Liver (tissue), 8 donors: ENCODE measurements at regions not wholly inside any gene's neighbourhood (a gene's known extent, or its start where the extent isn't known, plus 50 kb on each side); places are given as distances from the start of the nearest gene placed in this dataset.

Experiments
- DNase-seq: peaks from one replicate; pipeline ENCODE4 v3.0.0-alpha.2; 2017; ENCODE audit warnings: low spot score
- H3K27ac ChIP-seq, 2 donors: one replicate each; pipeline ENCODE4 v1.7.0; 2013; ENCODE audit warnings: inconsistent platforms in 2 of 2, low read length in 2 of 2, control low read depth in 1 of 2, low read depth in 1 of 2, mild to moderate bottlenecking in 1 of 2
- H3K27me3 ChIP-seq, 4 donors: one replicate each; pipeline versions ENCODE4 v1.6.1 to v1.7.0; 2013; ENCODE audit warnings: low read length in 3 of 4, inconsistent platforms in 1 of 4, mild to moderate bottlenecking in 1 of 4, moderate library complexity in 1 of 4; ENCODE audit not compliant: control insufficient read depth in 4 of 4, insufficient read depth in 4 of 4
- H3K36me3 ChIP-seq, 4 donors: one replicate each; pipeline versions ENCODE4 v1.6.1 to v1.7.0; 2013; ENCODE audit warnings: low read length in 3 of 4, mild to moderate bottlenecking in 3 of 4, low read depth in 1 of 4, moderate library complexity in 1 of 4; ENCODE audit not compliant: control insufficient read depth in 4 of 4, insufficient read depth in 3 of 4
- H3K4me1 ChIP-seq, 4 donors: one replicate each; pipeline versions ENCODE4 v1.6.1 to v1.7.0; 2013; ENCODE audit warnings: low read length in 3 of 4, mild to moderate bottlenecking in 3 of 4, moderate library complexity in 1 of 4; ENCODE audit not compliant: control insufficient read depth in 4 of 4, insufficient read depth in 4 of 4
- H3K4me3 ChIP-seq, 3 donors: one replicate each; pipeline versions ENCODE4 v1.6.1 to v1.7.0; 2013; ENCODE audit warnings: low read length in 3 of 3, control low read depth in 1 of 3, low read depth in 1 of 3, mild to moderate bottlenecking in 1 of 3
- H3K9ac ChIP-seq, 2 donors: one replicate each; pipeline ENCODE4 v1.7.0; 2013; ENCODE audit warnings: low read length in 2 of 2, mild to moderate bottlenecking in 2 of 2, moderate library complexity in 2 of 2, control low read depth in 1 of 2, low read depth in 1 of 2
- H3K9me3 ChIP-seq, 4 donors: one replicate each; pipeline versions ENCODE4 v1.6.1 to v1.7.0; 2013; ENCODE audit warnings: low read length in 3 of 4; ENCODE audit not compliant: control insufficient read depth in 4 of 4
- ATF3 ChIP-seq: IDR thresholded peaks from 2 replicates; pipeline ENCODE4 v1.6.1; 2016; ENCODE audit warnings: antibody characterized with exemption
- CTCF ChIP-seq: fragments of 150-350 bp; IDR thresholded peaks from 2 replicates; pipeline ENCODE4 v1.5.1; 2017; ENCODE audit warnings: improper control_type of control experiment, low read depth, low read length; ENCODE audit not compliant: missing input control
- EGR1 ChIP-seq, 2 donors: IDR thresholded peaks; 2 replicates each; pipeline ENCODE4 v1.6.1; 2016 to 2018; ENCODE audit warnings: antibody characterized with exemption in 2 of 2, low read depth in 2 of 2
- FOXA1 ChIP-seq: IDR thresholded peaks from 2 replicates; pipeline ENCODE4 v1.6.1; 2016; ENCODE audit warnings: antibody characterized with exemption
- FOXA2 ChIP-seq: IDR thresholded peaks from 2 replicates; pipeline ENCODE4 v1.6.1; 2016; ENCODE audit warnings: antibody characterized with exemption
- GABPA ChIP-seq, 2 donors: IDR thresholded peaks in 1 of 2; conservative IDR thresholded peaks in 1 of 2; 2 replicates each; pipeline ENCODE4 v1.6.1; 2016; ENCODE audit warnings: antibody characterized with exemption in 2 of 2, mild to moderate bottlenecking in 1 of 2, moderate library complexity in 1 of 2
- HNF4A ChIP-seq, 2 donors: conservative IDR thresholded peaks; 2 replicates each; pipeline ENCODE4 v1.6.1; 2016; ENCODE audit warnings: antibody characterized with exemption in 2 of 2, mild to moderate bottlenecking in 2 of 2
- HNF4G ChIP-seq: IDR thresholded peaks from 2 replicates; pipeline ENCODE4 v1.6.1; 2016; ENCODE audit warnings: antibody characterized with exemption
- JUND ChIP-seq, 2 donors: IDR thresholded peaks; 2 replicates each; pipeline ENCODE4 v1.6.1; 2016; ENCODE audit warnings: antibody characterized with exemption in 2 of 2
- MAX ChIP-seq: IDR thresholded peaks from 2 replicates; pipeline ENCODE4 v1.6.1; 2016; ENCODE audit warnings: antibody characterized with exemption
- NR2F2 ChIP-seq: IDR thresholded peaks from 2 replicates; pipeline ENCODE4 v1.6.1; 2016; ENCODE audit warnings: antibody characterized with exemption
- RAD21 ChIP-seq, 2 donors: IDR thresholded peaks; 2 replicates each; pipeline ENCODE4 v1.6.1; 2016; ENCODE audit warnings: antibody characterized with exemption in 2 of 2, mild to moderate bottlenecking in 2 of 2
- REST ChIP-seq: IDR thresholded peaks from 2 replicates; pipeline ENCODE4 v1.6.1; 2016; ENCODE audit warnings: antibody characterized with exemption, mild to moderate bottlenecking
- RXRA ChIP-seq, 2 donors: IDR thresholded peaks; 2 replicates each; pipeline ENCODE4 v1.6.1; 2017 to 2018; ENCODE audit warnings: antibody characterized with exemption in 2 of 2, mild to moderate bottlenecking in 1 of 2
- SP1 ChIP-seq: IDR thresholded peaks from 2 replicates; pipeline ENCODE4 v1.6.1; 2018; ENCODE audit warnings: antibody characterized with exemption, mild to moderate bottlenecking
- TAF1 ChIP-seq: conservative IDR thresholded peaks from 2 replicates; pipeline ENCODE4 v1.6.1; 2016; ENCODE audit warnings: antibody characterized with exemption, mild to moderate bottlenecking
- YY1 ChIP-seq: IDR thresholded peaks from 2 replicates; pipeline ENCODE4 v1.6.1; 2016; ENCODE audit warnings: antibody characterized with exemption, mild to moderate bottlenecking
- ZBTB33 ChIP-seq: IDR thresholded peaks from 2 replicates; pipeline ENCODE4 v1.6.1; 2016; ENCODE audit warnings: antibody characterized with exemption
- WGBS: extraction: QIAGEN DNeasy Blood & Tissue Kit; methylation state at CpG from one replicate; pipeline ENCODE4 v1.1.7; 2013; 5-methylcytosine and 5-hydroxymethylcytosine counted together
- donor health status: healthy.
- donor health status: healthy.
- donor health status: healthy.
- donor health status: healthy.
- donor health status: healthy.

- 32% methylated on average over 1 of the region's 1 CpG for WGBS
- H3K27me3 ChIP-seq: no peaks in the 10 kb centered on the region
- H3K36me3 ChIP-seq: no peaks in the 10 kb centered on the region
- peak overlapping the region in 1 of 2 donors; percentile 54 for H3K27ac ChIP-seq
- no peak for DNase-seq
- H3K4me1 ChIP-seq: peaks cover 0 to 14% (median 7%) of the 10 kb centered on the region in 4 donors
- H3K9me3 ChIP-seq: no peaks in the 10 kb centered on the region
- TF ChIP-seq SP1: peak; percentile 15
- peak; percentile 48 to 50 for TF ChIP-seq RXRA (IDR thresholded peaks at IDR 0.05)
- TF ChIP-seq TAF1: no peak
- TF ChIP-seq EGR1 (IDR thresholded peaks at IDR 0.05; ENCODE audit: low read depth in 2 of 2): peak in 1 of 2 donors; percentile 0
- peak in 1 of 2 donors; percentile 33 for TF ChIP-seq HNF4A (conservative IDR thresholded peaks at IDR 0.05)
- no peak for TF ChIP-seq MAX
- no peak overlapping the region for H3K9ac ChIP-seq
- H3K4me3 ChIP-seq: no peak overlapping the region
Measured at GRCh38 chr1:55814967-55815366, 599.8 kb upstream of the USP24 start.

GRCh38 chr1:55813618-55814017, 598.5 kb upstream of the USP24 start:
- Histone ChIP-seq H3K4me3 (no peak overlapping the region), H3K27ac (peak overlapping the region in 1 of 2 donors; percentile 39), H3K9me3 (no peaks in the 10 kb centered on the region), H3K4me1 (peaks cover 0 to 14% (median 7%) of the 10 kb centered on the region in 4 donors), H3K9ac (no peak overlapping the region), H3K36me3 (no peaks in the 10 kb centered on the region), H3K27me3 (no peaks in the 10 kb centered on the region)
- WGBS: 38% methylated on average over 3 of the region's 3 CpGs
- TF ChIP-seq JUND (IDR thresholded peaks at IDR 0.05) (peak in 1 of 2 donors; percentile 84), FOXA1 (peak; percentile 31), HNF4A (conservative IDR thresholded peaks at IDR 0.05) (peak; percentile 43 to 86), YY1 (peak; percentile 81), EGR1 (IDR thresholded peaks at IDR 0.05; ENCODE audit: low read depth in 2 of 2) (peak in 1 of 2 donors; percentile 96), FOXA2 (peak; percentile 44), SP1 (peak; percentile 62), GABPA (IDR thresholded peaks at IDR 0.05 in 1 of 2, conservative IDR thresholded peaks at IDR 0.05 in 1 of 2) (no peak), RXRA (IDR thresholded peaks at IDR 0.05) (peak; percentile 59 to 90), MAX (peak; percentile 95), ZBTB33 (peak; percentile 81), HNF4G (no peak), TAF1 (no peak), CTCF (no peak), ATF3 (peak; percentile 87), RAD21 (IDR thresholded peaks at IDR 0.05) (peak; percentile 43 to 52), REST (peak; percentile 63), NR2F2 (no peak)
- no peak for DNase-seq
